GM19328 (cell line): ENCODE measurements at regions not wholly inside any gene's neighbourhood (a gene's known extent, or its start where the extent isn't known, plus 50 kb on each side); places are given as distances from the start of the nearest gene placed in this dataset.
A peak's percentile ranks its signal among the peaks of the same experiment; 100 is the strongest.
"Not testable (repeated sequence)": the region's sequence is repeated elsewhere in the genome, so short reads cannot be mapped to it uniquely, and the experiment has no call there.

Experiments
- ATAC-seq: cut with Tn5 transposase; IDR thresholded peaks from one replicate; pipeline ENCODE4 v1.9.1; 2021; ENCODE audit warnings: mild to moderate bottlenecking, moderate library complexity; ENCODE audit not compliant: unreplicated experiment

GRCh38 chrX:87236830-87237440 lies 280.7 kb upstream of the KLHL4 start:
- no peak for ATAC-seq

GRCh38 chrX:87265518-87265917 lies 252.1 kb upstream of the KLHL4 start:
- no peak for ATAC-seq

- ATAC-seq, result no peak
These were observed 245.1 kb upstream of the KLHL4 start for GRCh38 chrX:87272491-87272890.

- ATAC-seq, result no peak
These were observed 217.9 kb upstream of the KLHL4 start for GRCh38 chrX:87299563-87300160.

- ATAC-seq, result no peak
These were observed 206.8 kb upstream of the KLHL4 start for GRCh38 chrX:87310780-87311179.

GRCh38 chrX:87327267-87327666 lies 190.3 kb upstream of the KLHL4 start:
- no peak for ATAC-seq

- no peak for ATAC-seq
These were observed 180.3 kb upstream of the KLHL4 start for GRCh38 chrX:87337267-87337666.

GRCh38 chrX:87338510-87338909 lies 179.1 kb upstream of the KLHL4 start:
- peak; percentile 62 for ATAC-seq

- no peak for ATAC-seq
These were observed 146.7 kb upstream of the KLHL4 start for GRCh38 chrX:87370865-87371264.

- no peak for ATAC-seq
These were observed 143.3 kb upstream of the KLHL4 start for GRCh38 chrX:87374324-87374723.

- no peak for ATAC-seq
These were observed 140.7 kb upstream of the KLHL4 start for GRCh38 chrX:87376896-87377295.

- ATAC-seq, result no peak
These were observed 129.2 kb upstream of the KLHL4 start for GRCh38 chrX:87388381-87388780.

- no peak for ATAC-seq
These were observed 125.9 kb upstream of the KLHL4 start for GRCh38 chrX:87391742-87392141.

GRCh38 chrX:87392369-87392768 lies 125.2 kb upstream of the KLHL4 start:
- no peak for ATAC-seq

GRCh38 chrX:87397103-87397886 lies 120.3 kb upstream of the KLHL4 start:
- ATAC-seq, result no peak

- ATAC-seq, result no peak
These were observed 115.3 kb upstream of the KLHL4 start for GRCh38 chrX:87402256-87402655.

- ATAC-seq, result no peak
These were observed 114.1 kb upstream of the KLHL4 start for GRCh38 chrX:87403551-87403950.

GRCh38 chrX:87409113-87409841 lies 108.3 kb upstream of the KLHL4 start:
- no peak for ATAC-seq

- ATAC-seq, result no peak
These were observed 92.0 kb upstream of the KLHL4 start for GRCh38 chrX:87425618-87426017.

GRCh38 chrX:87434618-87435017 lies 83.0 kb upstream of the KLHL4 start:
- no peak for ATAC-seq

GRCh38 chrX:87448613-87449012 lies 69.0 kb upstream of the KLHL4 start:
- ATAC-seq, result not testable (repeated sequence)
